HCT116 (cell line): ENCODE measurements at regions not wholly inside any gene's neighbourhood (a gene's known extent, or its start where the extent isn't known, plus 50 kb on each side); places are given as distances from the start of the nearest gene placed in this dataset.

Source experiments
- ATAC-seq: fragments of 200-7000 bp; cut with Tn5 transposase; 2 replicates; pipeline ENCODE4 v1.9.1; 2020; ENCODE audit warnings: mild to moderate bottlenecking, moderate library complexity
- BruUV-seq: library from RNA; stranded (reverse); fragments of 400-500 nt; replicated peaks from 2 replicates; lab custom pipeline; 2021; lab: Mats Ljungman, UMichigan
- CTCF ChIA-PET: fragments of 300-600 bp; sonication (Branson Sonifier 250); formaldehyde crosslinking; loops from one replicate; lab custom pipeline; 2021; ENCODE audit warnings: antibody characterized with exemption; lab: Charles Lee
- POLR2A ChIA-PET: fragments of 300-600, 350-600 bp; sonication (Branson Sonifier 250); formaldehyde crosslinking; loops from one replicate; lab custom pipeline; 2021; ENCODE audit warnings: antibody characterized with exemption; lab: Charles Lee
- RAD21 ChIA-PET, 2 experiments: fragments of 300-600 bp; sonication (Branson Sonifier 250); formaldehyde crosslinking; loops; one replicate each; lab custom pipeline; 2023; ENCODE audit warnings: low total read pairs in 2 of 2; ENCODE audit not compliant: uncharacterized antibody in 2 of 2, unreplicated experiment in 2 of 2, low non-redundant PET in 1 of 2; lab: Charles Lee
- DNase-seq: peaks from one replicate; pipeline ENCODE4 v3.0.0-alpha.2; 2010; ENCODE audit warnings: low read depth, low spot score
- H2AFZ ChIP-seq: fragments of 200-600 bp; shearing (Covaris generic), sonication (generic); 2 replicates; pipeline ENCODE4 v1.6.1; 2017; ENCODE audit warnings: low read depth, mixed run types, mixed read lengths, antibody characterized with exemption, low read length; ENCODE audit not compliant: poor library complexity, severe bottlenecking
- H3K27ac ChIP-seq: 2 replicates; pipeline ENCODE4 v1.5.1; 2012; ENCODE audit warnings: low read depth, low read length
- H3K27me3 ChIP-seq: fragments of 200-600 bp; sonication (generic); 2 replicates; pipeline ENCODE4 v1.6.1; 2016; ENCODE audit warnings: mixed run types, low read length, mixed read lengths; ENCODE audit not compliant: insufficient read depth
- H3K36me3 ChIP-seq, 2 experiments: fragments of 200-500 bp in 1 of 2; fragments of 200-600 bp in 1 of 2; sonication (Bioruptor generic) in 1 of 2; sonication (generic) in 1 of 2; 2 replicates each; pipeline versions ENCODE4 v1.5.1 to v1.6.1; 2014 to 2016; ENCODE audit warnings: low read length in 2 of 2, inconsistent platforms in 1 of 2, mixed read lengths in 1 of 2, mixed run types in 1 of 2; ENCODE audit not compliant: insufficient read depth in 2 of 2, control insufficient read depth in 1 of 2
- H3K4me1 ChIP-seq, 2 experiments: fragments of 200-600 bp in 1 of 2; sonication (generic) in 1 of 2; 2 replicates each; pipeline versions ENCODE4 v1.5.1 to v1.6.1; 2012 to 2017; ENCODE audit warnings: low read length in 2 of 2, inconsistent platforms in 1 of 2, mild to moderate bottlenecking in 1 of 2, mixed read lengths in 1 of 2, mixed run types in 1 of 2, moderate library complexity in 1 of 2; ENCODE audit not compliant: insufficient read depth in 2 of 2, control insufficient read depth in 1 of 2
- H3K4me2 ChIP-seq: fragments of 200-600 bp; sonication (generic); 2 replicates; pipeline ENCODE4 v1.6.1; 2017; ENCODE audit warnings: mixed run types, low read length, mixed read lengths
- H3K4me3 ChIP-seq, 2 experiments: fragments of 200-600 bp in 1 of 2; sonication (generic) in 1 of 2; replicated peaks in 1 of 2; 2 replicates each; pipeline ENCODE4 v1.5.1; 2011 to 2016; ENCODE audit warnings: low read length in 2 of 2, control low read depth in 1 of 2, low read depth in 1 of 2, mild to moderate bottlenecking in 1 of 2, mixed read lengths in 1 of 2, mixed run types in 1 of 2
- H3K79me2 ChIP-seq: fragments of 200-600 bp; sonication (generic); 2 replicates; pipeline ENCODE4 v1.6.1; 2017; ENCODE audit warnings: mild to moderate bottlenecking, mixed run types, low read length, moderate library complexity, mixed read lengths; ENCODE audit not compliant: insufficient read depth
- H3K9ac ChIP-seq: fragments of 200-600 bp; sonication (generic); 2 replicates; pipeline ENCODE4 v1.6.1; 2016; ENCODE audit warnings: low read length, mixed read lengths
- H3K9me2 ChIP-seq: fragments of 200-600 bp; sonication (generic), shearing (Covaris generic); 2 replicates; pipeline ENCODE4 v1.6.1; 2017; ENCODE audit warnings: mixed run types, mild to moderate bottlenecking, moderate library complexity; ENCODE audit not compliant: insufficient read depth
- H3K9me3 ChIP-seq, 2 experiments: fragments of 200-500 bp in 1 of 2; fragments of 200-600 bp in 1 of 2; sonication (Bioruptor generic) in 1 of 2; sonication (generic) in 1 of 2; 2 replicates each; pipeline ENCODE4 v1.6.1; 2014 to 2017; ENCODE audit warnings: low read length in 2 of 2, mixed read lengths in 2 of 2, inconsistent platforms in 1 of 2, low read depth in 1 of 2, mild to moderate bottlenecking in 1 of 2, mixed run types in 1 of 2, moderate library complexity in 1 of 2; ENCODE audit not compliant: control insufficient read depth in 1 of 2, insufficient read depth in 1 of 2
- H4K20me1 ChIP-seq: fragments of 200-600 bp; sonication (generic), shearing (Covaris generic); 2 replicates; pipeline ENCODE4 v1.6.1; 2017; ENCODE audit warnings: mixed run types, mild to moderate bottlenecking, moderate library complexity; ENCODE audit not compliant: insufficient read depth
- ATF3 ChIP-seq: IDR thresholded peaks from 2 replicates; pipeline ENCODE4 v1.6.1; 2012
- CBX3 ChIP-seq: IDR thresholded peaks from 2 replicates; pipeline ENCODE4 v1.6.1; 2012; ENCODE audit warnings: low read depth
- CEBPB ChIP-seq: IDR thresholded peaks from 2 replicates; pipeline ENCODE4 v1.6.1; 2012; ENCODE audit warnings: low read depth
- EGR1 ChIP-seq: IDR thresholded peaks from 2 replicates; pipeline ENCODE4 v1.6.1; 2012; ENCODE audit warnings: low read depth
- ELF1 ChIP-seq: IDR thresholded peaks from 2 replicates; pipeline ENCODE4 v1.6.1; 2012; ENCODE audit warnings: low read depth, borderline replicate concordance
- EZH2 ChIP-seq: fragments of 200-600 bp; sonication (generic); IDR thresholded peaks from 2 replicates; pipeline ENCODE4 v1.6.1; 2017; ENCODE audit warnings: antibody characterized with exemption, mixed run types
- FOSL1 ChIP-seq: IDR thresholded peaks from 2 replicates; pipeline ENCODE4 v1.6.1; 2012; ENCODE audit warnings: low read depth
- JUND ChIP-seq: IDR thresholded peaks from 2 replicates; pipeline ENCODE4 v1.6.1; 2012
- MAX ChIP-seq: IDR thresholded peaks from 2 replicates; pipeline ENCODE4 v1.6.1; 2012
- POLR2A ChIP-seq: IDR thresholded peaks from 2 replicates; pipeline ENCODE4 v1.7.0; 2011; ENCODE audit warnings: borderline replicate concordance; ENCODE audit not compliant: insufficient read depth, insufficient read length; ENCODE audit errors: extremely low read depth
- RAD21 ChIP-seq: IDR thresholded peaks from 2 replicates; pipeline ENCODE4 v1.6.1; 2012; ENCODE audit warnings: low read depth, mild to moderate bottlenecking
- SIN3A ChIP-seq: IDR thresholded peaks from 2 replicates; pipeline ENCODE4 v1.6.1; 2012; ENCODE audit warnings: low read depth
- SP1 ChIP-seq: IDR thresholded peaks from 2 replicates; pipeline ENCODE4 v1.6.1; 2012; ENCODE audit warnings: low read depth
- SRF ChIP-seq: IDR thresholded peaks from 2 replicates; pipeline ENCODE4 v1.6.1; 2012; ENCODE audit warnings: low read depth
- TCF7L2 ChIP-seq: IDR thresholded peaks from 2 replicates; pipeline ENCODE4 v1.7.0; 2011; ENCODE audit warnings: borderline replicate concordance, inconsistent platforms; ENCODE audit not compliant: insufficient read depth, insufficient read length; ENCODE audit errors: extremely low read depth
- YY1 ChIP-seq: IDR thresholded peaks from 2 replicates; pipeline ENCODE4 v1.6.1; 2011; ENCODE audit warnings: low read length, low read depth, moderate library complexity, mild to moderate bottlenecking; ENCODE audit not compliant: insufficient replicate concordance; ENCODE audit errors: extremely low read depth
- ZBTB33 ChIP-seq: IDR thresholded peaks from 2 replicates; pipeline ENCODE4 v1.6.1; 2011; ENCODE audit warnings: mild to moderate bottlenecking, low read length, moderate library complexity; ENCODE audit not compliant: insufficient replicate concordance; ENCODE audit errors: extremely low read depth
- ZFX ChIP-seq: fragments of 450-650 bp; IDR thresholded peaks from 2 replicates; pipeline ENCODE4 v1.6.1; 2017
- ZNF274 ChIP-seq: fragments of 200-500 bp; sonication (Bioruptor generic); IDR thresholded peaks from 2 replicates; pipeline ENCODE4 v1.6.1; 2014; ENCODE audit warnings: mild to moderate bottlenecking, low read depth, low read length, inconsistent platforms
- intact Hi-C: fragments of 100-400 bp; cut with micrococcal nuclease; formaldehyde crosslinking; loops from 2 replicates; pipeline ENCODE4 v1.10.0; 2022
- TF ChIP-seq, protein P1 (sequence below), 3 experiments: fragments of 200-600 bp in 1 of 3; sonication (generic) in 1 of 3; IDR thresholded peaks in 2 of 3; conservative IDR thresholded peaks in 1 of 3; 2 replicates each; pipeline ENCODE4 v1.5.1; 2012 to 2017; ENCODE audit warnings: low read depth in 2 of 3, low read length in 2 of 3, antibody characterized with exemption in 1 of 3, borderline replicate concordance in 1 of 3, control low read depth in 1 of 3, mild to moderate bottlenecking in 1 of 3, mixed read lengths in 1 of 3, mixed run types in 1 of 3, moderate library complexity in 1 of 3; ENCODE audit not compliant: insufficient read depth in 1 of 3

GRCh38 chr4:128528793-128529553 is 241.4 kb upstream of the PGRMC2 start:
- Histone ChIP-seq H2AFZ (peak overlapping the region; percentile 34), H3K4me2 (peak overlapping the region; percentile 59), H3K79me2 (no peaks in the 10 kb centered on the region), H3K4me3 (peak overlapping the region in 1 of 2 experiments; percentile 25; a peak in 2 of 4 replicates), H4K20me1 (no peaks in the 10 kb centered on the region), H3K9me3 (no peaks in the 10 kb centered on the region), H3K27ac (no peak overlapping the region), H3K36me3 (no peaks in the 10 kb centered on the region), H3K4me1 (peaks cover 31 to 49% of the 10 kb centered on the region in 2 experiments), H3K9ac (no peak overlapping the region), H3K27me3 (no peaks in the 10 kb centered on the region), H3K9me2 (no peaks in the 10 kb centered on the region)
- CTCF ChIA-PET = no interaction called here
- peak; percentile 94 for ATAC-seq
- RAD21 ChIA-PET = no interaction called here
- BruUV-seq = no TSS peak
- DNase-seq = peak; percentile 68
- TF ChIP-seq ZFX (no peak), ATF3 (no peak), EZH2 (no peak), SRF (no peak), YY1 (no peak), CEBPB (0 out of 2 replicates have a peak, but pooled peaks have one; percentile 25), FOSL1 (peak; percentile 77), MAX (no peak), JUND (peak; percentile 69), ZNF274 (no peak), SIN3A (no peak), TCF7L2 (no peak), SP1 (peak; percentile 72), CBX3 (0 out of 2 replicates have a peak, but pooled peaks have one; percentile 16), RAD21 (no peak), POLR2A (no peak), ZBTB33 (no peak), ELF1 (no peak), EGR1 (no peak)
- TF ChIP-seq, protein P1, sequence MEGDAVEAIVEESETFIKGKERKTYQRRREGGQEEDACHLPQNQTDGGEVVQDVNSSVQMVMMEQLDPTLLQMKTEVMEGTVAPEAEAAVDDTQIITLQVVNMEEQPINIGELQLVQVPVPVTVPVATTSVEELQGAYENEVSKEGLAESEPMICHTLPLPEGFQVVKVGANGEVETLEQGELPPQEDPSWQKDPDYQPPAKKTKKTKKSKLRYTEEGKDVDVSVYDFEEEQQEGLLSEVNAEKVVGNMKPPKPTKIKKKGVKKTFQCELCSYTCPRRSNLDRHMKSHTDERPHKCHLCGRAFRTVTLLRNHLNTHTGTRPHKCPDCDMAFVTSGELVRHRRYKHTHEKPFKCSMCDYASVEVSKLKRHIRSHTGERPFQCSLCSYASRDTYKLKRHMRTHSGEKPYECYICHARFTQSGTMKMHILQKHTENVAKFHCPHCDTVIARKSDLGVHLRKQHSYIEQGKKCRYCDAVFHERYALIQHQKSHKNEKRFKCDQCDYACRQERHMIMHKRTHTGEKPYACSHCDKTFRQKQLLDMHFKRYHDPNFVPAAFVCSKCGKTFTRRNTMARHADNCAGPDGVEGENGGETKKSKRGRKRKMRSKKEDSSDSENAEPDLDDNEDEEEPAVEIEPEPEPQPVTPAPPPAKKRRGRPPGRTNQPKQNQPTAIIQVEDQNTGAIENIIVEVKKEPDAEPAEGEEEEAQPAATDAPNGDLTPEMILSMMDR (IDR thresholded peaks at IDR 0.05 in 2 of 3, conservative IDR thresholded peaks at IDR 0.05 in 1 of 3; ENCODE audit: borderline replicate concordance in 1 of 3, insufficient read depth in 1 of 3, low read depth in 2 of 3, low read length in 2 of 3) = no peak
- POLR2A ChIA-PET = interaction anchor here (1.2 to 1.6 kb wide), 2 partner anchors 12 to 24 kb away, joined by 3 to 5 read pairs; no protein-coding TSS in a partner anchor
- intact Hi-C loops = no loop called here
